SW480 (cell line): ENCODE measurements at regions not wholly inside any gene's neighbourhood (a gene's known extent, or its start where the extent isn't known, plus 50 kb on each side); places are given as distances from the start of the nearest gene placed in this dataset.
A peak's percentile ranks its signal among the peaks of the same experiment; 100 is the strongest.

Experiments
- DNase-seq: peaks from one replicate; pipeline ENCODE4 v3.0.0-alpha.2; 2016; ENCODE audit warnings: low spot score

DNA sequence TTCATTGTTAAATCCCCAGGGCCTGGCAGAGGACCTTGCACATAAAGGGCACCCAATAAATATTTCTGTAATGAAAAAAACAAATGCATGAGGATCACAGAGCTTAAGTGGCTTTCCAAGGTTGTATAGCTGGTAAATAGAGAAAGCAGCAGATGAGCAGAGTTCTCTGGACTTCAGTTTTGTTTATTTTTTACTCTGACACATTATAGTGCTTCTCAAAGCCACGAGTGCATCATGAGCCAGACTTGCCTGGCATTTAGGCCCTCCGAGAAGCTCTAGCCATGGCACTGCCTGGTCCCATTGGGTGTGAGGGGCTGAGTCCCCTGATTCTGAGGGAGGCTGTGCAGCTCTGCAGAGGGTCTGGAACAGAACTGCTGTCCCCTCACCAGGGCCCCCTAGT lies 87.2 kb upstream of the ZNF32 start:
- no peak for DNase-seq

DNA sequence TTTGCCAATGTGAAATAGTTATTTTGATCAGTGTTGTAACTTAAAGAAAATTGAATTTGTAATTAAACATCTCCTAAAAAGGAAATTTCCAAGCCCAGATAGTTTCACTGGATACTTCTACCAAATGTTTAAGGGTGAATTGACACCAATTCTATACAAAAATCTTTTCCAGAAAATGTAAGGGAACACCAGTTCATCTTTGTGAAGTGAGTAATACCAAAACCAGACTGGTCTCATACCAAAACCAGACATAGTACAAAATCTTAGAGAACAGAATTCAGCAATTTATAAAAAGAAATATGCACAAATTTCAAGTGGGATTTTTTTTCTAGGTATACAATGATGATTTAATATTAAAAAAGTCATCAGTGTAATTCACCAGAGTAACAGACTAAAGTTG lies 86.0 kb upstream of the ZNF32 start:
- DNase-seq = no peak

DNA sequence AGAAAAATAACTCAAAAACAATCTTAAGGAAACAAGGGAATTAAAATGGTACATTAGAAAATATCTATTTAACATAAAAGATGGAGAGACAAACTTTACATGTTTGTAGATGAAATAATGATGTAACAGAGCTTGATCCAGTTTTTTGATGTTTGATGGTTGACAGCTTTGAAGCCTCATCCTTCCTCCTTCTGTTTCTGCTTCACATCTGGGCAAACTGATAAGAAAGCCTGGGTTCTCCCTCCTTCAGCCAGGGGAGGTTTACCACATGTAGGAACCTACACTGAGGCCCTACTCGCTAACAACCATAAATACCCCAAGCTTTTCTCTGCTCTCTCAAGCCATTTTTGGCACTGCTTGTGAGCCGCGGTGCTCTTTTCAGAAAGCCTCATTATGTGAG lies 82.8 kb upstream of the ZNF32 start:
- DNase-seq = no peak

DNA sequence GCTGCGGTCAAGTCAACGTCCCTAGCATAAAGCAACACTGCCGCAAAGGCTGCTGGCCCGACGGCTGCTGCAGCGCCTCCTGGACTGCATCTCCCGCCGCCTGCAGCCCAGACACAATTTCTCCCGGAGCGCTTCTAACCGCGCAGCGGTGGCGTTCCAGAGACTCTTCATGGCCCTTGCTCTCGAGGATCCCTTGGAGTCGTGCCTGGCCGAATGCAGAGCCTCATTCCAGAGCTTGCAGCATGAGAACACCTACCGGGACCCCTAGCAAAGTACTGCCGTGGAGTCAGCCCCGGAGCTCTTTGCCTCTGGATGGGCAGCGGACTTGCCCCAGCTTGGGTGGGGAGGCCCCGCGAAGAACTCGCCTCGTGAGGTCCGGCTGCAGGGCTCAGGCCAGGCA lies 79.7 kb upstream of the ZNF32 start:
- DNase-seq = no peak

DNA sequence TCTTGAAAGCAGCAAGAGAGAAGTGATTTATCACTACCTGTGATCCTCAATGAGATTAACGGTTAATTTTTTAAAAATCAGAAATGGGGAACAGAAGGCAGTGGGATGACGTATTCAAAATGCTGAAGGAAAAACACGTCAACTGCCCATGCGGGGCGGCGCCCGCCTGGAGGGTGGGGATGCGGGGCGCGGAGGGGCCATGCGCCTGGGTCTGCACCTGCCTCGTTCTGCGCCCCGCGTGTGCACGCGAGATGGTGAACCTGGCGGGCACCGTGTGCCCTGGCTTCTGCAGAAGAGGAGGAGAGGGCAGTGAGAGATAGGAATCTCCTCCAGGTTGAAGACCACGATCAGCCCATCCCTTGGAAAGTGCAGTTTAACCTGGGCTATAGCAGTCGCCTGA lies 79.3 kb upstream of the ZNF32 start:
- DNase-seq = no peak

DNA sequence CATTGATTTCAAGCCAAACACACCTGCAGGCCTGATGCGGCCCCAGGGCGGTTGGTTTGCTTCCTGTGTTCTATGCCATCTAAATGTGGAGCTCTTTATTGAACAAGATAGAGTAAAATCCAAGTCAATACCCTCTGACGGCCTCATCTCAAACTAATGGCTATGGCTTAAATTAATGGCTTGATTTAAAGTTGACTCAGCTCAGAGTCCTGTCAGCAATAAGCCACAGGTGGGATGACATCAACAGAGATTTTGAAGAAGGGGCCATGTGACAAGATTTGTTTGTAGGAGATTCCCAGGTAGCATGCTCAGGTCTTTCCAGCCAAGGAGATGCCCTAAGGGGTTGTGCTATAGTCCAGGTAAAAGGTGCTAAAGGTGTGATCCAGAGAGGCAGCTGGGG lies 66.7 kb upstream of the ZNF32 start:
- no peak for DNase-seq

DNA sequence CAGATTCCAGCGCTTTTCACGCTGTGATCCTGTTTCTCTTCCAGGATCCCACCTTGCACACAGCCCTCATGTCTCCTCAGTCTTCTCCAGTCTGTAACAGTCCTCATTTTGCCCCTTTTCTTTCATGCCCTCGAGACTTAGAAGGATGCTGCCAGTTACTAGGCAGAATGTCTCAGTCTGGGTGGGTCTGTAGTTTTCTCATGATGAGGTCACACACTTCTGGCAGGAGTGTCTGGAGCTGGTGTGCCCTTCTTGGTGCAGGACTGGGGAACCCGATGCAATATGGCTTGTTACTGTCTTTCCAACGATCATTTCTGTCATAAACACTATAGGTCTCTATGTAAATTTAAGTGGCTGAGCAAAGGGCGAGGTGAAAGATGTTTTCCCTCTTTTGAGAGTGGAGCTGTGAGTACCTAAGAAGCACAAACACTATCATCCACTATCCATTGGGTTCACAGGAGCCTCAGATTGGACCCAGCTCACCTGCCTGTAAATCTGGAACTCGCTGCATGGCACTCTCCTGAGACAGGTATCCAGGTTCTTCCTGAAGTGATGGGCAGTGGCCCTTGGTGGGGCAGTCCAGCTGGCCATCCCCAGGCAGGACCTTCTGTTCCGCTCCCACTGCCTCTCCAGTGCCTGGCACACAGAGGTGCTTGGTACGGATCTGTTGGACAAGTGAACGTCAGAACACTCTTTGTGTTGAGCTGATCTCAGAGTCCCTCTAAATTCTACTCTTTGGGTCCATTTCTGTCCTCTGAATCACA lies 64.3 kb upstream of the ZNF32 start:
- DNase-seq = no peak

DNA sequence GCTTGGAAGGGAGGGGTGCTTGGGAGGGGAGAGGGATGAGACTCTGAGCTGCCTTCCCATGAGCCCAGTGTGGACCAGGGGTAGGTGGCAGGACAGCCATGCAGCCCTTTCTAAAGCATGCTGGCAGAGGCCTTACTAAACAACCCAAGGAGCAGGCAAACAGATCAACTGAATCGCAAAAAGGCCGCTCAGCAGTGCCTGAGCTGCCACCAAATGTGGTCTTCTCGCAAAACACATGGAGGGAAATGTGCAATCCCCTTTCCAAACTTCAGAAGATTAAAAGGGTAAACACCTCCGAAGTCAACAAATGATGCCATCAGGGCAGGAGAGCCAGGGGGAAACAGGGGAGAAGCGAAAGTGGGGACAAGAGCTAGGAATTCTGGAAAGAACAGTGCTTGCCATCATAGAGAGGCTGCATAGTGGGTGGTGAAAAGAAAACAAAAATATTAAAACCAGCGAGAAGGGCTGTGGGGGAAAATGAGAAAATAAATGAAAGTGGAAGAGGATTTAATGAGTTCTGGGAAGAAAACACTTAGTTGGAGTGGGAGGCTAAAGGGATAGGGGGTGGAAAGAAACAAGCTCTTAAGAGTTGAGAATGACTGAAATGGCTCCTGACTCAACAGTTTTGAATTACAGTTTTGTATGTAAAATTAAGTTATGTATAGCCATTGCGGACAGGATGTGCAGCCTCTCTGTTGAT lies 62.2 kb upstream of the ZNF32 start:
- DNase-seq = no peak

DNA sequence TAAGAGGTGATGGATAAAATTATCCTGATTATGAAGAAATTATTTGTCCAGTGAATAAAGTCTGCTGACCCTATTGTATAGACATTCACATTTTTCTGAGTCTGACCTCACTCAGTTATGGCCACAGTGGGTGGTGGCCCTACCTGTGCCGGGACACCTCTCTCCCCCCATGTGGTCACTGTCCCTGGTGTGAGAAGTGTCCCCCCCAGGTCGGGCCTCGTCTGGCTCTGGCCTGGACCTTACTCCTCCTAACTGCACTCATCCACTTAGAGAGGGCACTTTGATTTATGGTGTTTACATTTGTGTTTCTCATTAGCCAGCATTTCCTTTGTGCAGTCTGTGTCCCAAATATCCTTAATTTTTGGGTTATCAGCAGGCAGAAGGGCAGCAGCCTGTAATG lies 59.6 kb upstream of the ZNF32 start:
- DNase-seq = no peak

DNA sequence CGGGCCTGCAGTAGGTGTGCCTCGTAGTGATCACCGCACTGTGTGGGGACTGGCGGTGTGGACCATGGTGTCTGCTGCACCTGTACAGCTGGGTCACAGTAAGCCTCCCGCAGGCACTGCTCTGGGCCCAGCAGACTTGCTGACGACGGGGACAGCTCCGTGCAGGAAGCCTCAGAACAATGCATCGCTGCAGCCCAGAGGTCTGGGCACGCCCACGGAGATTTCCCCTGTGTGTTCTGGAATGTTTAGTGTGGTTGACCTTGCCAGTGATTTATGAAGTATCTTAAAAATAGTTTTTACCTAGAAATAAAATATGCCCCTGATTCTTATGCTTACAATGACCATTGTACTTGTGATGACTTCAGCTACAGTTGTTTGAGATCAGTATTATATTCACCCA lies 59.1 kb upstream of the ZNF32 start:
- no peak for DNase-seq

DNA sequence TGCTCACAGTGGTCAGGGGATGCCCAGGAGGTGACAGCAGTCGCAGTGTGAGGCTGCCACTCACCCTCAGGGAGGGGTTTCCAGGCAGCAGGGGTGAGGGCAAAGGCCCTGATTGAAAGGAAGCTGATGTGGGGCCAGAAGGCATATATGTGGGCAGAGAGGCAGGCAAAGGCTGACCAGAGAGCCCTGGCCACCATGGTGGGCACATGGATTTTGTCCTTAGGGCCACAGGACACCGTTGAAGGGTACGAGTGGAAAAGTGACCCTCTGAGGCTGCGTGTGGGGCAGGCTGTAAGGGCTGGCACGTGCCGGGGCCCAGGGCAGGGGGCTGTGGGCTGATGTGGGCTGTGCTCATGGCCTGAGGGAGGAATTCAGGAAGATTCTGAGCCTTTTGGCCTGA lies 57.5 kb upstream of the ZNF32 start:
- no peak for DNase-seq

DNA sequence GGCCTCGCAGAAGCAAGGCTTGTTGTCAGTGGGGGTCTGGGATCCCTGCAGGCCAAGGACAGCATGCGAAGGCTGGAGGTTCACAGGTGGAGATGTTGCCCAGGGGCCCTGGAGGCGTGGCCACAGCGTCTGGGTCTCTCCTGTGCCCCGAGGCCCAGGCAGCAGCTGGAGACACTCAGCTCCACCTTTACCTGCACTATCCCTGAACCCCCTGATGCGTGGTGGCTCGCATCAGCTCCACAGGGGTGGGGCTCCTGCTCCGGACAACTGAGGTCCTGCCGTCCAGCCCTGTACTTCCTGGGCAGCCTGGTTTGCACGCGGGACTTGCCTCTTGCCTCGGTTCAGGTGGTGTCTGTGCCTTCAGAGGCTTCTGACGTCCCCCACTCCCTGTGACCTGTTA lies 54.6 kb upstream of the ZNF32 start:
- DNase-seq = no peak

DNA sequence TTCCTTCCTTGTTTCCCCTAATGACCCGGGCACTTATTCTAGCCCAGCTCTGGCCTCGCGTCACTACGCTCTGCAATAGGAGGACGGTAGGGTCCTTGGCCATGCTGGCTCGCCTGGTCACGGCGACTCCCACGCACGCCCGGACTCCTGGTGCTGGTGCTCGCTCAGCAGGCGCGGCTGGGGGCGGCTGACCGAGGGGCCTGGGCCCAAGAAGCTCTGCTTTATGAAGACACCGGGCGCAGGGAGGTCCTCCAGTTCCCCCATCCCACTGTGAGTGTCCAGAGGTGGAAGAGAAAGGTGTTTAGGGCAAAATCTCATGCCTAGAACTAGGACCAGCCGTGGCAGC lies 54.2 kb upstream of the ZNF32 start:
- no peak for DNase-seq

DNA sequence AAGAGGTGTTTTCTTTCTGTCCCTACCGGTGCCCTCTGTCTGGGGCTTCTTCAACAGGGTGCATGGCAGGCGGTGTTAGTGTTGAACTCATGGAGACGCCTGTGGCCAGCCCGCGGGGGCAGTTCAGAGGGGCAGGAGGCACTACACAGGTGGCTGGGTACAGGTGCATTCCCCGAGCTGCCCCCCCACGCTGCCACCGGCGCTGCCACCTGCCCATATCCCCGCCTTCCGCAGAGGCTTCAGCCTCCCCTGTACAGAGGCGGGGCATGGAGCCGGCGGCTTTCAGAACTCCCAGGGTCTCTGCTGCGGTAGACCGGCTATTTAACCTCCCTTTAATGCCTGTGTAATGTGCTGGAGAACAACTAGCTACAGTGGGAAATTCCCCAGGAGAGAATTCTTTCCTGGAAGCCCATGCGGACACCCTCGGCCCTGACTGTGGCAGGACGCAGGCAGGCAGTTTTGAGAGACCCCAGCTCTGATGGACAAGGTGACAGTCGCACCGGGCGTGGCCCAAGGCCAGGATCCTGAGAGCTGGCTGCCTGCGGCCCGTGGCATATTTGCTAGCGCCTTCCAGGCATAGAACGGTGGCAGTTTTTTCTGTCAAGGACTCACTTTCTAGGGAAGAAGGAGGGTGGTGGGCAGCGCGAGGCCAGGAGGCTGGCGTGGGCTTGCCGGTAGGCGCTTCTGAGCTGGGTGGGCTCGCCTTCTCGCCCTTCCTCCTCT lies 53.7 kb upstream of the ZNF32 start:
- DNase-seq = peak; percentile 51

DNA sequence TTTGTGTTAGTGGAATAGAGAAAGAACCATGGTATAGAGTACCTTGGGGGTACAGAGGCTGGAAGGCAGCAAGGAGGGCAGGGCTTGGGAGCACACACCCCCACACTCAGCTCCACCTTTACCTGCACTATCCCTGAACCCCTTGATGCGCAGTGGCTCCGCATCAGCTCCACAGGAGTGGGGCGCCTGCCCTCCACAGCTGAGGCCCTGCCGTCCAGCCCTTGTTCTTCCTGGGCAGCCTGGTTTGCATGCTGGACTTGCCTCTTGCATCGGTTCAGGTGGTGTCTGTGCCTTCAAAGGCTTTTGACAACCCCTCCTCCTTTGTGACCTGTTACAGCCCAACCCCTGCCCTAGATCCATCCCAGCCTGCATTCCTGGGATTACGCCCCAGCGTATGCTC lies 52.6 kb upstream of the ZNF32 start:
- no peak for DNase-seq

DNA sequence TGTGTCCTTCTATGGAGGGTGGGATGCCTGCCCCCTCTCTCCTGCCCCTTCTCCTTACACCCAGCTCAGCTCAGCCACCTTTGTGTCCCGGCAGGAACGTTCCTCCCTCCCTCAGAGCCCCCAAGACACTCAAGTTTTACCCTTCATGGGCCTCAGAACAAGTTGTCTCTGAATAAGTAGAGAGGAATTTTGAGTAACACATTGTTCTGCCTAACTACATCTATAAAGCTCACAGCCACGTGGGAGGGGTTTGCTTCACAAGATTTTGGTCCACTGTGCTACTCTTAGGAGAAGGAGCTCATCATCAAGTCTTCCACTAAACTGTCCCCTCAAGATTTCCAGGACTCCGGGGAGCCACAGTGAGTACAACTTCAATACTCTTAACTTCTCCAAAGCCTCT lies 51.6 kb upstream of the ZNF32 start:
- no peak for DNase-seq

DNA sequence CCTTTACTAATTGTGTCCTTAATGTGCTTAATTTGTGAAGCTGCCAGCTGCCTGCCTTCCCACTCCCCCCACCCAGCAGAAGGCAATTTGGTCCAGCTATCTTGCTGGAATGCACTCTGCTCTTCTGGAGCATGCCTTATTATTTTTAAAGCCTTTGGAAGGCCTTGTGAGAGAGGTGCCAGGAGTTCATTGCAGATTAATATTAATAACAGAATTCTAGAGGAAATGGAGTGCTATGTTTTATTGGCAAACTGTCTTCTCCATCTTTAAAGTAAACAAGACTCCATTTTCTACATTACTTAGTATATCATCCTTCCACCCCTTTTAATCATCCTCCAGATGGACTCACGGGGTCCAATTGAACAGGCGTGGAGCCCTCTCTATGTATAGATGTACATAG lies 50.8 kb upstream of the ZNF32 start:
- DNase-seq = no peak
